ENCODE measurements at regions not wholly inside any gene's neighbourhood (a gene's known extent, or its start where the extent isn't known, plus 50 kb on each side); places are given as distances from the start of the nearest gene placed in this dataset.
"Not testable (repeated sequence)": the region's sequence is repeated elsewhere in the genome, so short reads cannot be mapped to it uniquely, and the experiment has no call there.

DNA sequence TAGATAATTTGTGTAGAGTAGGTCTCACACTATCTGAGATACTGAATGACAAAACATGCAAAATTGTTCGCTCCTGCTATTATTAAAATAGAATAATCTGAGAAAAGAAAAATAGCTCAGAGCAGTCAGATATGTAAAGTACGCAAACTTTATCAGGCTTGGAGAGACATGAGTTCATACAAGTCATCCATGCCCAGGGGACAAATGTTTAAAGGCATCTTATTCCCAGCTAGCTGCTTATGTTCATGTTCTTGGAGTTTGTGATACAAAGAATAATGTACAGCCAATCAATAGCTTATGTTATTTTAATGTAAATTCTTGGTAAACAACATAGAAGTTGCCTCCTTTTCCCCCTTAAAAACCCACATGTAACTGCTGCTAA is 69.4 kb upstream of the USP25 start:
- no peak overlapping the region for H3K4me3 ChIP-seq
- no peaks in the 10 kb centered on the region for H3K4me1 ChIP-seq
- DNase-seq: no peak
- TF ChIP-seq CTCF (IDR thresholded peaks at IDR 0.05; ENCODE audit: borderline replicate concordance): no peak
- no peaks in the 10 kb centered on the region for H3K36me3 ChIP-seq
- no peaks in the 10 kb centered on the region for H3K27me3 ChIP-seq (ENCODE audit: low read depth)
- no peak overlapping the region for H3K27ac ChIP-seq (replicated peaks)
- H3K9me3 ChIP-seq (replicated peaks): no peaks in the 10 kb centered on the region
- intact Hi-C loops (cut with micrococcal nuclease): no loop called here

- Histone ChIP-seq H3K4me1 (no peaks in the 10 kb centered on the region), H3K4me3 (no peak overlapping the region), H3K9me3 (replicated peaks) (no peaks in the 10 kb centered on the region), H3K36me3 (no peaks in the 10 kb centered on the region), H3K27me3 (ENCODE audit: low read depth) (no peaks in the 10 kb centered on the region), H3K27ac (replicated peaks) (no peak overlapping the region)
- intact Hi-C loops (cut with micrococcal nuclease): no loop called here
- no peak for TF ChIP-seq CTCF (IDR thresholded peaks at IDR 0.05; ENCODE audit: borderline replicate concordance)
- no peak for DNase-seq
Observed at GRCh38 chr21:15667010-15667409, 62.8 kb upstream of the USP25 start.

DNA sequence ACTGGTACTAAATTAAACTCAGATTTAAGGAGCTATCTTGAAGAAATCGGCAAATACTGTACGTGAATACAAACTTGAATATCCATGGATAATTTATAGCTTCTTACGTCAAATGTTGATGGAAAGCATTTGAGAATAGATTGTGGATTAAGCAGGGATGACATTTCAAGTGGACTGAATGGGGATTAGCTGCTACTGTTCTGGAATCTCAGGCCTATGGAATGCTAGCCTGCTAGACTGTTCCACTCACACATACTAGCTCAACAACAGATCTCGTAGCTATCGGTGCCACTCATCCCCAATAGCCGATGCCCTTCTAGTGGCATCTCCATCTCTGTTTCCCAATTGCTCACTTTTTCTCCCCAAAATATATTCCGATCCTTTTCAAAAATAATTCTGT is 62.0 kb upstream of the USP25 start:
- no peak for TF ChIP-seq CTCF (IDR thresholded peaks at IDR 0.05; ENCODE audit: borderline replicate concordance)
- Histone ChIP-seq H3K36me3 (no peaks in the 10 kb centered on the region), H3K4me3 (no peak overlapping the region), H3K4me1 (no peaks in the 10 kb centered on the region), H3K9me3 (replicated peaks) (no peaks in the 10 kb centered on the region), H3K27ac (replicated peaks) (no peak overlapping the region), H3K27me3 (ENCODE audit: low read depth) (no peaks in the 10 kb centered on the region)
- no peak for DNase-seq
- intact Hi-C loops (cut with micrococcal nuclease): no loop called here

DNA sequence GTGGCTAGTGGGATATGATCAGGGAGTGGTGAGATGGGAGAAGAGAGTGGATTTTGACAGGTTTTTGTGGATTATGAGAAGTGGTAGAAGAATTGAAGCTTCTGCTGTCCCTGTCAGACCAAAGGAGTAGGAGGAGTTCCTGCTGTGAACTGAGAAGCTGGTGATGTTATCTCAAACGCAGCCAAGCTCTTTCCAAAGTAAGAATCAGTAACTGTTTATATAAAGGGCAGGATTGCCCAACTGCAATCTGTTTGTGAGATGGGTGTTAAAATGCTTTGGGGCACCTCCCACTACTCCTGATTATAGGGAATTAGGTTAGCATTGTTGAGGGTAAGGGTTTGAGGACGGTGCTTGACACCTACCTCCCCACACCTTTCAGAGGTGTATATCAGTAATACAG is 60.5 kb upstream of the USP25 start:
- no peak overlapping the region for H3K4me3 ChIP-seq
- H3K36me3 ChIP-seq: no peaks in the 10 kb centered on the region
- no peaks in the 10 kb centered on the region for H3K27me3 ChIP-seq (ENCODE audit: low read depth)
- TF ChIP-seq CTCF (IDR thresholded peaks at IDR 0.05; ENCODE audit: borderline replicate concordance): no peak
- no peaks in the 10 kb centered on the region for H3K4me1 ChIP-seq
- no peak overlapping the region for H3K27ac ChIP-seq (replicated peaks)
- no peaks in the 10 kb centered on the region for H3K9me3 ChIP-seq (replicated peaks)
- intact Hi-C loops (cut with micrococcal nuclease): no loop called here
- DNase-seq: no peak

GRCh38 chr21:15671188-15671587 is 58.6 kb upstream of the USP25 start:
- Histone ChIP-seq H3K4me3 (no peak overlapping the region), H3K9me3 (replicated peaks) (no peaks in the 10 kb centered on the region), H3K36me3 (no peaks in the 10 kb centered on the region), H3K27me3 (ENCODE audit: low read depth) (no peaks in the 10 kb centered on the region), H3K27ac (replicated peaks) (no peak overlapping the region), H3K4me1 (no peaks in the 10 kb centered on the region)
- DNase-seq: no peak
- intact Hi-C loops (cut with micrococcal nuclease): no loop called here
- no peak for TF ChIP-seq CTCF (IDR thresholded peaks at IDR 0.05; ENCODE audit: borderline replicate concordance)

DNA sequence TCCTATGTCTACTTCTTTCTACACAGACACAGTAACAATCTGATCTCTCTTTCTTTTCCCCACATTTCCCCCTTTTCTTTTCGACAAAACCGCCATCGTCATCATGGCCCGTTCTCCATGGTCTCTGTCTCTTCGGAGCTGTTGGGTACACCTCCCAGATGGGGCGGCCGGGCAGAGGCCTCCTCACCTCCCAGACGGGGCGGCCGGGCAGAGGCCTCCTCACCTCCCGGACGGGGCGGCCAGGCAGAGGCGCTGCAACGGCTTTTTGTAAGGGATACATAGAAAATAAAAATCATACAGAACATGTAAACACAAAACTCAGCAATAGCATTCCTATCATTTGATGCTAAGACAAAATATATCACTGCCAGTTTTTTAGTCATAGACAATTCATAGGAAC is 57.2 kb upstream of the USP25 start:
- H3K4me3 ChIP-seq; H3K27ac ChIP-seq (replicated peaks); intact Hi-C loops (cut with micrococcal nuclease); DNase-seq; H3K4me1 ChIP-seq; H3K27me3 ChIP-seq (ENCODE audit: low read depth); H3K9me3 ChIP-seq (replicated peaks); H3K36me3 ChIP-seq: not testable (repeated sequence)

All from left ventricle myocardium inferior (tissue), 1 donor.